ENCODE measurements at regions not wholly inside any gene's neighbourhood (a gene's known extent, or its start where the extent isn't known, plus 50 kb on each side); places are given as distances from the start of the nearest gene placed in this dataset.

GRCh38 chr7:94129443-94130140 is 125.4 kb upstream of the BET1 start:
- WGBS, 2 donors, result 37 to 38% methylated on average over 1 of the region's 1 CpG
- Histone ChIP-seq H3K9me3 (no peaks in the 10 kb centered on the region), H3K27ac (no peak overlapping the region), H3K4me1 (no peaks in the 10 kb centered on the region), H3K36me3 (ENCODE audit: low read depth, missing control alignments) (no peaks in the 10 kb centered on the region), H3K4me3 (no peak overlapping the region), H3K27me3 (no peaks in the 10 kb centered on the region)
- intact Hi-C loops (cut with DNase I; ENCODE audit: low total_unique reads), result no loop called here
- no peak for DNase-seq
- TF ChIP-seq, protein P1, sequence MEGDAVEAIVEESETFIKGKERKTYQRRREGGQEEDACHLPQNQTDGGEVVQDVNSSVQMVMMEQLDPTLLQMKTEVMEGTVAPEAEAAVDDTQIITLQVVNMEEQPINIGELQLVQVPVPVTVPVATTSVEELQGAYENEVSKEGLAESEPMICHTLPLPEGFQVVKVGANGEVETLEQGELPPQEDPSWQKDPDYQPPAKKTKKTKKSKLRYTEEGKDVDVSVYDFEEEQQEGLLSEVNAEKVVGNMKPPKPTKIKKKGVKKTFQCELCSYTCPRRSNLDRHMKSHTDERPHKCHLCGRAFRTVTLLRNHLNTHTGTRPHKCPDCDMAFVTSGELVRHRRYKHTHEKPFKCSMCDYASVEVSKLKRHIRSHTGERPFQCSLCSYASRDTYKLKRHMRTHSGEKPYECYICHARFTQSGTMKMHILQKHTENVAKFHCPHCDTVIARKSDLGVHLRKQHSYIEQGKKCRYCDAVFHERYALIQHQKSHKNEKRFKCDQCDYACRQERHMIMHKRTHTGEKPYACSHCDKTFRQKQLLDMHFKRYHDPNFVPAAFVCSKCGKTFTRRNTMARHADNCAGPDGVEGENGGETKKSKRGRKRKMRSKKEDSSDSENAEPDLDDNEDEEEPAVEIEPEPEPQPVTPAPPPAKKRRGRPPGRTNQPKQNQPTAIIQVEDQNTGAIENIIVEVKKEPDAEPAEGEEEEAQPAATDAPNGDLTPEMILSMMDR (IDR thresholded peaks at IDR 0.05), result no peak
- no peak for TF ChIP-seq POLR2A (IDR thresholded peaks at IDR 0.05)

DNA sequence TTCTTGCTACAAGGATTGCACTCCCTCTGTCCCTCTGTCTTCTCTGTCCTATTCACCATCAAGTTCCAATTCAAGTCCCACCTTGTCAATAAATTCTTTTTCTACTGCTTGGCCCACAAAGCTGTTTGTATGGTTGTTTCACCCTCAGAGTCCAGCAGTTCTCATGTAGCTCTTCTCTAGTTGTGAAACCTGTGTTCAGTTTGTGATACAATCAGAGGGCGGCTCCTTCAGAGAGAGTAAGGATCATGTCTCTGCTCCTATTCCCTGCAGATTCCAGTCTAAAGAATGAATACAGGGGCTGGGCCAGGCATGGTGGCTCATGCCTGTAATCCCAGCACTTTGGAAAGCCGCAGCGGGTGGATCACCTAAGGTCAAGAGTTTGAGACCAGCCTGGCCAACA is 126.6 kb upstream of the BET1 start:
- intact Hi-C loops (cut with DNase I; ENCODE audit: low total_unique reads), result no loop called here
- no peak overlapping the region for H3K27ac ChIP-seq
- no peaks in the 10 kb centered on the region for H3K36me3 ChIP-seq (ENCODE audit: low read depth, missing control alignments)
- no peak overlapping the region for H3K4me3 ChIP-seq
- WGBS, 2 donors, result 88 to 97% methylated on average over 3 of the region's 3 CpGs
- TF ChIP-seq POLR2A (IDR thresholded peaks at IDR 0.05), result no peak
- TF ChIP-seq, protein P1 (IDR thresholded peaks at IDR 0.05), result no peak
- no peaks in the 10 kb centered on the region for H3K4me1 ChIP-seq
- DNase-seq, result no peak
- H3K27me3 ChIP-seq, result no peaks in the 10 kb centered on the region
- H3K9me3 ChIP-seq, result no peaks in the 10 kb centered on the region

DNA sequence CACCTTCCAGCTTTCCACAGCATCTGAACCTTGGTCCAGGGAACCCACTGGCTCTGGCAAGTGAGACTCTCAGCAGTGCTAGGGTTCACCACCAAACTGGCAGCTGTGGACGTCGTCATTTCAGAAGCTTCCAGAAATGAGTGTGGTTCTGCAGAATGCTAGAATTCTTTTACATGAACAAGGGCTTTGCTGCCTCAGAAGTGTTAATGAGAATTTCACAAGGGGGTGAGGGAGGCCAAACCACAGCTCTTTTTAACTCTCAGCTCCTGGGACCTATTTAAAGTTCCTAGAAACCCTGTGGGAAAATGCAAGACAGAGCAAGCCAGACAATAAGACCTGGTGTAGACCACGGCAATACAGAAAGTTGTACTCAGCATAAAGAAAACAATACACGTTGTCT is 129.3 kb upstream of the BET1 start:
- WGBS, 2 donors, result 62 to 63% methylated on average over 4 of the region's 4 CpGs
- no peak for TF ChIP-seq POLR2A (IDR thresholded peaks at IDR 0.05)
- TF ChIP-seq, protein P1 (IDR thresholded peaks at IDR 0.05), result no peak
- no peak overlapping the region for H3K27ac ChIP-seq
- H3K27me3 ChIP-seq, result no peaks in the 10 kb centered on the region
- intact Hi-C loops (cut with DNase I; ENCODE audit: low total_unique reads), result no loop called here
- no peak for DNase-seq
- no peaks in the 10 kb centered on the region for H3K4me1 ChIP-seq
- no peaks in the 10 kb centered on the region for H3K36me3 ChIP-seq (ENCODE audit: low read depth, missing control alignments)
- no peak overlapping the region for H3K4me3 ChIP-seq
- H3K9me3 ChIP-seq, result no peaks in the 10 kb centered on the region

DNA sequence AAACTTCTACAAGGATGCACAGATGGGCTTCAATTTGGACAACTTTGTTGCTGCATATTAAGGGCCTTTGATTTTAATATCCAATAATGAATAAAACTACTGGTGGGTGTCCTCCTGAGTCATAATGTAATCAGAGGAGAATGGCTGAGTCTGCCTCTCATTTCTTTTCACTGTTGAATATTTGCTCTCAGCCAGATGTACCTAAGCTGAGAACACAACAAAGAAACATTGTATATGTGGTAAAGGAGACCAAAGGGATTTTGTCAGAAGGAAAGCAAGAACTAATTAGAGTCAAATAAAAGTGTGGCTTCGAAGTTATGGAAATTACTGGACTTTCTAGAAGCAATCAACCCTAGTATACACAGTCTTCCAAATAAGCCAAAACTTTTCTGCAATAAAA is 131.0 kb upstream of the BET1 start:
- no peak for DNase-seq

More for the DNA sequence above, 131.0 kb upstream of the BET1 start:
- Histone ChIP-seq H3K36me3 (ENCODE audit: low read depth, missing control alignments) (no peaks in the 10 kb centered on the region), H3K9me3 (no peaks in the 10 kb centered on the region), H3K27ac (no peak overlapping the region), H3K4me3 (no peak overlapping the region), H3K27me3 (no peaks in the 10 kb centered on the region), H3K4me1 (no peaks in the 10 kb centered on the region)
- intact Hi-C loops (cut with DNase I; ENCODE audit: low total_unique reads), result no loop called here
- 82 to 92% methylated on average over 1 of the region's 1 CpG for WGBS, 2 donors
- TF ChIP-seq POLR2A (IDR thresholded peaks at IDR 0.05), result no peak
- TF ChIP-seq, protein P1 (IDR thresholded peaks at IDR 0.05), result no peak

All from testis (tissue), 2 donors.